ENCODE measurements at regions not wholly inside any gene's neighbourhood (a gene's known extent, or its start where the extent isn't known, plus 50 kb on each side); places are given as distances from the start of the nearest gene placed in this dataset.
"Not testable (repeated sequence)": the region's sequence is repeated elsewhere in the genome, so short reads cannot be mapped to it uniquely, and the experiment has no call there.

GRCh38 chr14:55769877-55770276 is 189.9 kb downstream of the KTN1 start:
- FAIRE-seq = no peak

GRCh38 chr14:55771242-55771981 is 191.4 kb downstream of the KTN1 start:
- FAIRE-seq = no peak

GRCh38 chr14:55772486-55772885 is 192.5 kb downstream of the KTN1 start:
- no peak for FAIRE-seq

GRCh38 chr14:55773312-55773711 is 193.3 kb downstream of the KTN1 start:
- no peak for FAIRE-seq

GRCh38 chr14:55773984-55774545 is 194.1 kb downstream of the KTN1 start:
- FAIRE-seq = no peak

GRCh38 chr14:55777877-55778276 is 197.9 kb downstream of the KTN1 start:
- no peak for FAIRE-seq

GRCh38 chr14:55780156-55780946 is 200.3 kb downstream of the KTN1 start:
- no peak for FAIRE-seq

- FAIRE-seq = no peak
These were observed 201.0 kb downstream of the KTN1 start for GRCh38 chr14:55781046-55781445.

GRCh38 chr14:55782166-55782565 is 202.2 kb downstream of the KTN1 start:
- no peak for FAIRE-seq

GRCh38 chr14:55789406-55789805 is 209.4 kb downstream of the KTN1 start:
- no peak for FAIRE-seq

GRCh38 chr14:55794655-55795595 is 214.9 kb downstream of the KTN1 start:
- no peak for FAIRE-seq

- FAIRE-seq = not testable (repeated sequence)
These were observed 216.5 kb downstream of the KTN1 start for GRCh38 chr14:55796513-55796912.

- no peak for FAIRE-seq
These were observed 218.4 kb downstream of the KTN1 start for GRCh38 chr14:55798406-55798805.

- no peak for FAIRE-seq
These were observed 219.6 kb downstream of the KTN1 start for GRCh38 chr14:55799508-55800095.

- FAIRE-seq = no peak
These were observed 220.3 kb downstream of the KTN1 start for GRCh38 chr14:55800156-55800785.

- FAIRE-seq = no peak
These were observed 221.1 kb downstream of the KTN1 start for GRCh38 chr14:55801121-55801520.

GRCh38 chr14:55802986-55803872 is 223.2 kb downstream of the KTN1 start:
- no peak for FAIRE-seq

- no peak for FAIRE-seq
These were observed 224.0 kb downstream of the KTN1 start for GRCh38 chr14:55803873-55804553.

GRCh38 chr14:55805250-55805649 is 225.2 kb downstream of the KTN1 start:
- FAIRE-seq = no peak
